Neural progenitor cell (in vitro differentiated cells): ENCODE measurements at regions not wholly inside any gene's neighbourhood (a gene's known extent, or its start where the extent isn't known, plus 50 kb on each side); places are given as distances from the start of the nearest gene placed in this dataset.

Experiments used
- EZH2 ChIP-seq: fragments of 200-600 bp; sonication (generic); IDR thresholded peaks from 2 replicates; pipeline ENCODE4 v1.6.1; 2017; ENCODE audit warnings: antibody characterized with exemption, mild to moderate bottlenecking, moderate library complexity
- TF ChIP-seq, protein P1 (sequence below): fragments of 200-600 bp; sonication (generic); IDR thresholded peaks from 2 replicates; pipeline ENCODE4 v1.5.1; 2017; ENCODE audit warnings: antibody characterized with exemption, mild to moderate bottlenecking

DNA sequence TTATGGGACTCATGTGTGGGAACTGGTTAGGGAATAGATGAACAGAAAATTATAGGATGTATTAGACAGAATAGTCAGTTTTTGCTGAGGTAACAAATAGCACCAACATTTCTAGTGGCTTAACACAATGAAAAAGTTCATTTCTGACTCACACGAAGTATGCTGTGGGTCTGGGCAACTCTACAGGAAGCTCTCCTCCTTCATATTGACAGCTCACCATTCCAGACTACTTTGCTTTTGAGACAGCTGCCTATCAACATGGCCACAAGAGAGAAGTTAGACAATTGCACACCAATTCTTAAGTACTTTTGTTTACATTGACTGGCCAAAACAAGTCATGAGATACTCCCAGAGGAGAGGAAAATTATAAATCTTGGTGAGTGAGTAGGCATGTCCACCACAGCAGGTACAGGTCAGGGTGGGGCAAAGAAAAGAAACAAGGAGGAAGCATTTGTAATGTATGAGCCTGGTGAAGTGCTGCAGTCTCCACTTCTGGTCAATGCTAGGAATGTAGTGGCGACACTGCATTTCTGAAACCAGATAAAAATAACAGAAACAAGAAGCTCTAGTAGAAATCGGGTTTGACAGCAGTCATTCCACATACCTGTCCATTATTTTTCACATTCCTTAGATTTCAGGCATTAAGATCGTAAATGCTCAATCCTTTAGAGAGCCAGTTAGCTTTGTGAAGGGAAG is 141.6 kb downstream of the ICOS start:
- no peak for TF ChIP-seq EZH2
- TF ChIP-seq, protein P1, sequence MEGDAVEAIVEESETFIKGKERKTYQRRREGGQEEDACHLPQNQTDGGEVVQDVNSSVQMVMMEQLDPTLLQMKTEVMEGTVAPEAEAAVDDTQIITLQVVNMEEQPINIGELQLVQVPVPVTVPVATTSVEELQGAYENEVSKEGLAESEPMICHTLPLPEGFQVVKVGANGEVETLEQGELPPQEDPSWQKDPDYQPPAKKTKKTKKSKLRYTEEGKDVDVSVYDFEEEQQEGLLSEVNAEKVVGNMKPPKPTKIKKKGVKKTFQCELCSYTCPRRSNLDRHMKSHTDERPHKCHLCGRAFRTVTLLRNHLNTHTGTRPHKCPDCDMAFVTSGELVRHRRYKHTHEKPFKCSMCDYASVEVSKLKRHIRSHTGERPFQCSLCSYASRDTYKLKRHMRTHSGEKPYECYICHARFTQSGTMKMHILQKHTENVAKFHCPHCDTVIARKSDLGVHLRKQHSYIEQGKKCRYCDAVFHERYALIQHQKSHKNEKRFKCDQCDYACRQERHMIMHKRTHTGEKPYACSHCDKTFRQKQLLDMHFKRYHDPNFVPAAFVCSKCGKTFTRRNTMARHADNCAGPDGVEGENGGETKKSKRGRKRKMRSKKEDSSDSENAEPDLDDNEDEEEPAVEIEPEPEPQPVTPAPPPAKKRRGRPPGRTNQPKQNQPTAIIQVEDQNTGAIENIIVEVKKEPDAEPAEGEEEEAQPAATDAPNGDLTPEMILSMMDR: no peak
